ENCODE measurements at regions not wholly inside any gene's neighbourhood (a gene's known extent, or its start where the extent isn't known, plus 50 kb on each side); places are given as distances from the start of the nearest gene placed in this dataset.

GRCh38 chr1:96011606-96012005 lies 710.0 kb upstream of the PTBP2 start:
- no peak for TF ChIP-seq POLR2AphosphoS5 (IDR thresholded peaks at IDR 0.05; ENCODE audit: borderline replicate concordance, low read depth, low read length)
- no peak for TF ChIP-seq EZH2 (IDR thresholded peaks at IDR 0.05)
- TF ChIP-seq FOXP2 (optimal IDR thresholded peaks at IDR 0.05; ENCODE audit: control extremely low read depth, extremely low read length, insufficient read depth) = no peak

Data from SK-N-MC (cell line).